ENCODE measurements at regions not wholly inside any gene's neighbourhood (a gene's known extent, or its start where the extent isn't known, plus 50 kb on each side); places are given as distances from the start of the nearest gene placed in this dataset.

- DNase-seq (ENCODE audit: low spot score) (no peak), ATAC-seq (no peak)
- Mint-ChIP-seq H3K9me3 (peaks cover 33% of the 10 kb centered on the region), H3K27ac (no peak overlapping the region), H3K36me3 (peaks cover 21% of the 10 kb centered on the region), H3K27me3 (ENCODE audit: low read depth) (no peaks in the 10 kb centered on the region), H3K4me3 (no peak overlapping the region), H3K4me1 (no peaks in the 10 kb centered on the region)
- POLR2A ChIA-PET: no interaction called here
- no peak for TF ChIP-seq ETV6 (CRISPR knock-in tag; IDR thresholded peaks at IDR 0.05)
- CTCF ChIA-PET: no interaction called here
Observed at GRCh38 chr15:56808160-56808559, 74.9 kb upstream of the ZNF280D start.

GRCh38 chr15:56806148-56806536, 72.8 kb upstream of the ZNF280D start:
- TF ChIP-seq GABPB1 (CRISPR knock-in tag; IDR thresholded peaks at IDR 0.05) (no peak), TCF7 (CRISPR knock-in tag; IDR thresholded peaks at IDR 0.05; ENCODE audit: low read depth) (no peak), PRDM15 (CRISPR knock-in tag; IDR thresholded peaks at IDR 0.05) (no peak), ATF6 (CRISPR knock-in tag; IDR thresholded peaks at IDR 0.05) (no peak), MXD4 (CRISPR knock-in tag; IDR thresholded peaks at IDR 0.05; ENCODE audit: borderline replicate concordance) (no peak), JAZF1 (CRISPR knock-in tag; IDR thresholded peaks at IDR 0.05) (no peak), ZNF121 (CRISPR knock-in tag; IDR thresholded peaks at IDR 0.05) (no peak), ZNF396 (CRISPR knock-in tag; IDR thresholded peaks at IDR 0.05; ENCODE audit: borderline replicate concordance) (no peak), CTCF (IDR thresholded peaks at IDR 0.05) (no peak), ARID4B (CRISPR knock-in tag; IDR thresholded peaks at IDR 0.05; ENCODE audit: borderline replicate concordance) (no peak), SMAD4 (CRISPR knock-in tag; IDR thresholded peaks at IDR 0.05) (no peak), AR (CRISPR knock-in tag; IDR thresholded peaks at IDR 0.05) (no peak), AFF4 (CRISPR knock-in tag; IDR thresholded peaks at IDR 0.05; ENCODE audit: borderline replicate concordance) (no peak), HMGA2 (CRISPR knock-in tag; IDR thresholded peaks at IDR 0.05) (no peak), ZNF671 (CRISPR knock-in tag; IDR thresholded peaks at IDR 0.05) (no peak)
- POLR2A ChIA-PET: no interaction called here

More at GRCh38 chr15:56806148-56806536, 72.8 kb upstream of the ZNF280D start:
- Mint-ChIP-seq H3K27me3 (ENCODE audit: low read depth) (no peaks in the 10 kb centered on the region), H3K4me1 (no peaks in the 10 kb centered on the region), H3K27ac (no peak overlapping the region), H3K36me3 (peaks cover 21% of the 10 kb centered on the region), H3K9me3 (peaks cover 33% of the 10 kb centered on the region), H3K4me3 (no peak overlapping the region)
- CTCF ChIA-PET: no interaction called here
- ATAC-seq (no peak), DNase-seq (ENCODE audit: low spot score) (no peak)

Measured in WTC11 (cell line).